Upper lobe of left lung (tissue), 6 donors: ENCODE measurements at regions not wholly inside any gene's neighbourhood (a gene's known extent, or its start where the extent isn't known, plus 50 kb on each side); places are given as distances from the start of the nearest gene placed in this dataset.
"Not testable (repeated sequence)": the region's sequence is repeated elsewhere in the genome, so short reads cannot be mapped to it uniquely, and the experiment has no call there.

Experiments
- ATAC-seq, 2 donors: fragments of 200-7000 bp; cut with Tn5 transposase; one replicate each; pipeline ENCODE4 v1.9.1; 2022; ENCODE audit warnings: mild to moderate bottlenecking in 2 of 2, moderate library complexity in 2 of 2; ENCODE audit not compliant: low FRiP score in 2 of 2
- DNase-seq, 2 donors: peaks; one replicate each; pipeline ENCODE4 v3.0.0-alpha.2; 2019 to 2020
- H3K27ac ChIP-seq, 4 donors: fragments of 200-600 bp; sonication (generic); one replicate each; pipeline ENCODE4 v1.5.1; 2016 to 2019
- H3K27me3 ChIP-seq, 4 donors: fragments of 200-600 bp; sonication (generic); one replicate each; pipeline ENCODE4 v1.5.1; 2017 to 2019
- H3K36me3 ChIP-seq, 4 donors: fragments of 200-600 bp; sonication (generic); one replicate each; pipeline ENCODE4 v1.5.1; 2016 to 2019
- H3K4me1 ChIP-seq, 4 donors: fragments of 200-600 bp; sonication (generic); one replicate each; pipeline ENCODE4 v1.5.1; 2018 to 2019
- H3K4me3 ChIP-seq, 4 donors: fragments of 200-600 bp; sonication (generic); one replicate each; pipeline ENCODE4 v1.5.1; 2017 to 2019; ENCODE audit warnings: mild to moderate bottlenecking in 2 of 4, moderate library complexity in 1 of 4
- H3K9me3 ChIP-seq, 4 donors: fragments of 200-600 bp; sonication (generic); one replicate each; pipeline ENCODE4 v1.5.1; 2018 to 2019
- CTCF ChIP-seq, 6 experiments: fragments of 450-650 bp in 4 of 6; fragments of 200-600 bp in 2 of 6; sonication (generic) in 2 of 6; IDR thresholded peaks; one replicate each; pipeline ENCODE4 v1.5.1; 2016 to 2019; ENCODE audit warnings: antibody characterized with exemption in 6 of 6
- EP300 ChIP-seq, 4 donors: sonication (generic); formaldehyde crosslinking; IDR thresholded peaks; one replicate each; pipeline ENCODE4 v1.5.1; 2017; ENCODE audit warnings: antibody characterized with exemption in 4 of 4, control low read depth in 2 of 4
- POLR2A ChIP-seq, 4 donors: fragments of 450-650 bp; IDR thresholded peaks; one replicate each; pipeline ENCODE4 v1.5.1; 2016 to 2017; ENCODE audit warnings: antibody characterized with exemption in 4 of 4, mild to moderate bottlenecking in 2 of 4
- POLR2AphosphoS5 ChIP-seq, 2 donors: sonication (generic); formaldehyde crosslinking; IDR thresholded peaks; one replicate each; pipeline ENCODE4 v1.5.1; 2017; ENCODE audit warnings: antibody characterized with exemption in 2 of 2
- WGBS, 2 donors: methylation state at CpG; one replicate each; pipeline ENCODE4 v1.1.5; 2017 to 2018; 5-methylcytosine and 5-hydroxymethylcytosine counted together
- donor health status: DM: no; HTN: no; CAD: no; lungs with moderate emphysema.
- donor health status: DM: no; HTN: yes; CAD: no; lungs with severe emphysema.

- Histone ChIP-seq H3K9me3 (no peaks in the 10 kb centered on the region), H3K27ac (no peak overlapping the region), H3K4me3 (no peak overlapping the region), H3K4me1 (no peaks in the 10 kb centered on the region), H3K36me3 (no peaks in the 10 kb centered on the region), H3K27me3 (no peaks in the 10 kb centered on the region)
- ATAC-seq (no peak), DNase-seq (no peak)
- TF ChIP-seq EP300 (IDR thresholded peaks at IDR 0.05): no peak
- no peak for TF ChIP-seq POLR2A (IDR thresholded peaks at IDR 0.05)
- no peak for TF ChIP-seq CTCF (IDR thresholded peaks at IDR 0.05)
- no peak for TF ChIP-seq POLR2AphosphoS5 (IDR thresholded peaks at IDR 0.05)
Observed at GRCh38 chr20:53818457-53819177, 225.0 kb upstream of the ZNF217 start.

- H3K27me3 ChIP-seq, DNase-seq, ATAC-seq, H3K36me3 ChIP-seq, H3K4me3 ChIP-seq, H3K4me1 ChIP-seq, H3K9me3 ChIP-seq, H3K27ac ChIP-seq: not testable (repeated sequence)
- 96% methylated on average over 7 of the region's 7 CpGs for WGBS, 2 donors
Observed at GRCh38 chr20:53817513-53817912, 223.9 kb upstream of the ZNF217 start.

GRCh38 chr20:53816872-53817398, 223.3 kb upstream of the ZNF217 start:
- DNase-seq (no peak), ATAC-seq (no peak)
- Histone ChIP-seq H3K4me3 (no peak overlapping the region), H3K27me3 (no peaks in the 10 kb centered on the region), H3K36me3 (no peaks in the 10 kb centered on the region), H3K27ac (no peak overlapping the region), H3K9me3 (no peaks in the 10 kb centered on the region), H3K4me1 (no peaks in the 10 kb centered on the region)
- 95% methylated on average over 4 of the region's 4 CpGs for WGBS, 2 donors
- TF ChIP-seq POLR2AphosphoS5 (IDR thresholded peaks at IDR 0.05) (no peak), EP300 (IDR thresholded peaks at IDR 0.05) (no peak)

GRCh38 chr20:53815509-53815908, 221.9 kb upstream of the ZNF217 start:
- no peak overlapping the region for H3K27ac ChIP-seq
- H3K9me3 ChIP-seq: no peaks in the 10 kb centered on the region
- DNase-seq: no peak
- TF ChIP-seq EP300 (IDR thresholded peaks at IDR 0.05): no peak
- no peak for ATAC-seq
- H3K4me3 ChIP-seq: no peak overlapping the region
- H3K4me1 ChIP-seq: no peaks in the 10 kb centered on the region
- no peaks in the 10 kb centered on the region for H3K27me3 ChIP-seq
- H3K36me3 ChIP-seq: no peaks in the 10 kb centered on the region

GRCh38 chr20:53814060-53814459, 220.4 kb upstream of the ZNF217 start:
- no peak overlapping the region for H3K4me3 ChIP-seq
- no peak for TF ChIP-seq CTCF (IDR thresholded peaks at IDR 0.05)
- 94 to 96% methylated on average over 2 of the region's 2 CpGs for WGBS, 2 donors
- no peak for ATAC-seq
- H3K36me3 ChIP-seq: no peaks in the 10 kb centered on the region
- H3K4me1 ChIP-seq: no peaks in the 10 kb centered on the region
- DNase-seq: no peak
- no peaks in the 10 kb centered on the region for H3K27me3 ChIP-seq
- no peak overlapping the region for H3K27ac ChIP-seq
- H3K9me3 ChIP-seq: no peaks in the 10 kb centered on the region

GRCh38 chr20:53813636-53814035, 220.0 kb upstream of the ZNF217 start:
- WGBS, 2 donors: 84 to 85% methylated on average over 5 of the region's 5 CpGs
- ATAC-seq: no peak

GRCh38 chr20:53811577-53811976, 217.9 kb upstream of the ZNF217 start:
- Histone ChIP-seq H3K27me3 (no peaks in the 10 kb centered on the region), H3K36me3 (no peaks in the 10 kb centered on the region), H3K9me3 (no peaks in the 10 kb centered on the region), H3K27ac (no peak overlapping the region), H3K4me3 (no peak overlapping the region), H3K4me1 (no peaks in the 10 kb centered on the region)
- TF ChIP-seq POLR2AphosphoS5 (IDR thresholded peaks at IDR 0.05) (no peak), CTCF (IDR thresholded peaks at IDR 0.05) (no peak), POLR2A (IDR thresholded peaks at IDR 0.05) (no peak), EP300 (IDR thresholded peaks at IDR 0.05) (no peak)
- ATAC-seq (no peak), DNase-seq (no peak)

More at GRCh38 chr20:53813636-53814035, 220.0 kb upstream of the ZNF217 start:
- Histone ChIP-seq H3K27me3 (no peaks in the 10 kb centered on the region), H3K27ac (no peak overlapping the region), H3K36me3 (no peaks in the 10 kb centered on the region), H3K9me3 (no peaks in the 10 kb centered on the region), H3K4me3 (no peak overlapping the region), H3K4me1 (no peaks in the 10 kb centered on the region)
- TF ChIP-seq EP300 (IDR thresholded peaks at IDR 0.05): no peak
- no peak for DNase-seq
